AG10803 (cell line): ENCODE measurements at regions not wholly inside any gene's neighbourhood (a gene's known extent, or its start where the extent isn't known, plus 50 kb on each side); places are given as distances from the start of the nearest gene placed in this dataset.
A peak's percentile ranks its signal among the peaks of the same experiment; 100 is the strongest.

Experiments used
- DNase-seq: peaks from one replicate; pipeline ENCODE4 v3.0.0; 2010; ENCODE audit warnings: low read depth
- H3K4me3 ChIP-seq: 2 replicates; pipeline ENCODE4 v1.5.1; 2011; ENCODE audit warnings: mild to moderate bottlenecking, low read length, control low read depth
- CTCF ChIP-seq: conservative IDR thresholded peaks from 2 replicates; pipeline ENCODE4 v1.5.1; 2011; ENCODE audit warnings: mild to moderate bottlenecking, low read length, control low read depth, inconsistent platforms

GRCh38 chr18:70384181-70384790 lies 95.4 kb downstream of the SOCS6 start:
- DNase-seq, result peak; percentile 84
- no peak for TF ChIP-seq CTCF
- H3K4me3 ChIP-seq, result no peak overlapping the region

GRCh38 chr18:70382992-70383717 lies 94.3 kb downstream of the SOCS6 start:
- H3K4me3 ChIP-seq, result no peak overlapping the region
- no peak for DNase-seq
- no peak for TF ChIP-seq CTCF

GRCh38 chr18:70382017-70382416 lies 93.2 kb downstream of the SOCS6 start:
- no peak overlapping the region for H3K4me3 ChIP-seq
- DNase-seq, result no peak
- no peak for TF ChIP-seq CTCF

- no peak for DNase-seq
- H3K4me3 ChIP-seq, result no peak overlapping the region
- no peak for TF ChIP-seq CTCF
Measured at GRCh38 chr18:70380915-70381896, 92.4 kb downstream of the SOCS6 start.
